ENCODE measurements at regions not wholly inside any gene's neighbourhood (a gene's known extent, or its start where the extent isn't known, plus 50 kb on each side); places are given as distances from the start of the nearest gene placed in this dataset.

DNA sequence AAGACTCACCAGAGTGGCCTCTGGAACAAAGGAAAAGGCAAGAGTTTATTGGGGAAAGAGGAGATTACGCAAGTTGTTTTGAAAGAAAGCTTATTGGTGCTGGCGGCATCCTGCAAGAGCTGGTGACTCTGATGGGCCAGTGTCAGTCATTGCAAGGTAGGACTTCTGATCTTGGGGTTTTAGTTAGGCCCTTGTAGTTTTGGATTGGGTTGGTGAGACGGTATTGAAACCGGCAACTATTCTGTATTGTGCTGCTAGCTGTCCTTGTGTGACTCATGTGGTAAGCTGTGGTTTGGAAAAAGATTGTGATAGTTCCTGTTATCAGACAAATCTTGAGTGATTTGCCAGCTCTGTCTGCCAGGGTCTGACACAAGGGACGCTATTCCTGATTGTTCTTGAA is 159.1 kb upstream of the PIEZO2 start:
- peak in 1 of 2 donors; percentile 4 for DNase-seq

DNA sequence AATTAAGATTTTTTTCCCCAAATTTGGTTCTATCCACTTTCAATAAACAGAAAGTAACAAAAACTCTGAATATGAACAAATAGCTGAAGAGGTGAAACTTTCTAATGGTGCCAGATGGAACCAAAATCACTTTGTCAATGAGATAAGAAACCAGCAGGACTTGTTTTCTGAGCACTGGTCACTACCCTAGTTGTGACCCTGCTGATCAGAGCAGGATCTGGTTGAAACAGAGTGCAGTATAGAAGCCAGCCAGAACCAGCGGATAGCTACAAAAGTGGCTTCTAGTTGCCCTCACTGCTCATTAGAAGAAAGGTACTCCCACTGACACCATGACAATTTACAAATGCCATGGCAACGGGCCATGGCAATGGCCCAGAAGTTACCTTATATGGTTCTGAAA is 158.3 kb upstream of the PIEZO2 start:
- no peak for DNase-seq

DNA sequence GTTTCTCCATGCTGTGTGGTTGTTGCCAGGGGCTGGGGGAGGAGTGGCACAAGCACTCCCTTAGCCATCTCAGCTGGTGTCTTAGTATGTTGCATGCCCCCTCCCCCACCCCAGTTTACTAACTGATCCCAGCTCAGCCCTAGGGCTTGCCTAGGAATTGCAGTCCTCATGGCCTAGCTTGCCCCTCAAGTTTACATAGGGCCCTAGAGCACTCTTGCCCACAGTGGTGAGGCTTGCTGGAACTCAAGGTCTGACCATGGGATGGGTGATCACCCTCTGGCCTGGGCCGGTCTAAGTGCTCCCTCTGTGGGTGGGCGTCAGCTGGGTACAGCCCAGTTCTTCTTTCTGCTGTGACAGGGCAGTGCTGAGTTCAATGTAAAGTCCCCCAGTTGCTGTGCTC is 156.1 kb upstream of the PIEZO2 start:
- DNase-seq, result no peak

DNA sequence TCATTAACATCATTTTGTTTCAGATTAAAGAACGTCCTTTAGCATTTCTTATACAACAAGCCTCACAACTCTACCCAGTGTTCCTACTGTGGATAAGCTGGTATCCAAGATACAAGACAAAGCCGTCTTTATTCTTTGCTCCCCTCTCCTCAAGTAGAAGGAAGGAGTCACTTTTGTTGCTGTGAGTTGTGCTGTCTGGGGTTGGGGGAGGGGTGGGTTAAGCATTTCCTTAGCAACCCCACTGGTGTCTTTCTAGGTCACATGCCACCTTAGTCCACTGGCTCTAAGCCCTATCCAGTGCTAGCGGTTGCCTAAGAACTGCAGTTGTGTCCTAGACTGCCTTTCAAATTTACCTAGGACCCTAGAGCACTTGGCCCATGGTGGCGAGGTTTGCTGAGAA is 155.6 kb upstream of the PIEZO2 start:
- DNase-seq, result no peak

DNA sequence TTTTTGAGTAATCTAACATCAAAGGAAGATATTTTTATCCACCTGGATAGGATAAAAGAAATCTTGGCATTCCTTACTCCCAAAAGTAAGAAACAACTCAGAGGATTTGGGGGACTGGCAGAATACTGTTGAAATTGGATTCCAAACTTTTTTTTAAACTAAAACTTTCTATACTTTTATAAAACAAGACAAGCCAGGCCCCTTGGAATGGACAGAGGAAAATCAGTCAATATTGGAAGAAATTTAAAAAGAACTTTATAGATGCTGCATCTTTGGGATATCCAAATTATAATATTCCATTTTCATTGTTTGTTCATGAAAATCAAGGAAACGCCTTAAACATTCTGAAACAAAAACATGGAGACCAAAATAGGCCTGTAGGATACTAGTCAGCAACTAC is 147.6 kb upstream of the PIEZO2 start:
- DNase-seq, result no peak

DNA sequence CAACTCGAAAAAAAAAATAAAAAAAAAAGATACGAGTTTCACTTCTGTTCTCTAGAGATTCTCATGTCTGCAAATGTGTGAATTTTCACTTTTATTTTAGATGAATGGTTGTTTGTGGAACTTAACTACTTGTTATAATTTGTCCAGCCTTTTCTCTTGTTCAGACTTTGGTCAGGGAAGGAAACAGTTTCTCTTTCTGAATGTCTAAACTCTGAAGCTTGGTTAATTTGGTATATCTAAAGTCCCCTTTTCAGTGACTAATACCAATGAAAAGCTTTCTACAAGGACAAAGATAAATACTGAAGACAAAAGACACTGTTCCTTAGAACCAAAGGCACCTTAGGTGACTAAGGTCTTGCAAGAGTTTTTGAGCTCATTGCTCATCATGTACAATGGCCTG is 144.4 kb upstream of the PIEZO2 start:
- peak in 1 of 2 donors; percentile 8 for DNase-seq

DNA sequence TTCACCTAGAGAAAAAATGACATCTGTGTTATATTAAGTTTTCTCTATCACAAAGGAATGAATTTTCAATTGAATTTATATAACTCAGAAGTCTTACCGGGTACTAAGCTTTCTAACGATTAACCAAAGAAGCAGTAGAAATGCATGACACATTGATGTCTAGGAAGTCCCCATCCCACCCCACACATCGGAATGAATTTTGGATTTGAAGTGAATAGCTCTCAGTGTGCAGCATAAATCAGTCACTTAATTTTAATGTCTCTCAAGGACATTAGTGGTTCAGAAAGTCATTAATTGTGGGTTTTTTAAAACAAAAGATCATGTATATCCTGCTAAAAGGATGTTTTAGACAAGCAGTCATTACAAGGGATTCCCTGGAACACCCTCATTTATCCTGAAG is 141.4 kb upstream of the PIEZO2 start:
- DNase-seq, result no peak

DNA sequence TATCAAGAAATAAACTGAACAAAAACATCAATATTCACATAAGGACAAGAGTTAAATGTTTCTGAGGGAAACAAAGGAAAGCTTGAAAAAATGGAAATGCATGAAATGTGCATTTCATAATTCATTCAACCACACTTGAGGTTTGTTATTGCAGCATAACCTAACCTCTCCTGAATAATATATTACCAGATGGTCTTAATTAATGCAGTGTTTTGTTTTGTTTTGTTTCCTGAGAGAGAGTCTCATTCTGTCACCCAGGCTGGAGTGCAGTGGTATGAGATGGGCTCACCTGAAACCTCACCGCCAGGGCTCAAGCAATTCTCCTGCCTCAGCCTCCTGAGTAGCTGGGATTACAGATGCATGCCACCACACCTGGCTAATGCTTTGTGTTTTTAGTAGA is 139.9 kb upstream of the PIEZO2 start:
- no peak for DNase-seq

DNA sequence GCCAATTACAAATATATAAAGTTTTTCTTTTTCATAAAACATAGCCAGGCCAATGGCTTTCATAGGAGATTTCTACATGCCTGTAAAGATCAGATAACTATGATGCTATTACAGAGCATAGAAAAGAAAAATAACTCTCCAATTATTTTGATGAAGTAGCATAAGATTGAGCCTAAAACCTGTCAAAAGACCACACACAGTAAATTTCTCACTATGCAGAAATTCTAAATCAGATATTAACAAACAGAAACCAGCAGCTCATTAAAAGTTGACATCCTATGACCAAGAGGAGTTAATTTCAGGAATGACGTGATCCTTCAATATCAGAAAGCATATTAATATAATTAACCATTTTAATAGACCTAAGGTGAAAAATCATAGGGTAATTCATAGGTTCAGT is 139.0 kb upstream of the PIEZO2 start:
- no peak for DNase-seq

DNA sequence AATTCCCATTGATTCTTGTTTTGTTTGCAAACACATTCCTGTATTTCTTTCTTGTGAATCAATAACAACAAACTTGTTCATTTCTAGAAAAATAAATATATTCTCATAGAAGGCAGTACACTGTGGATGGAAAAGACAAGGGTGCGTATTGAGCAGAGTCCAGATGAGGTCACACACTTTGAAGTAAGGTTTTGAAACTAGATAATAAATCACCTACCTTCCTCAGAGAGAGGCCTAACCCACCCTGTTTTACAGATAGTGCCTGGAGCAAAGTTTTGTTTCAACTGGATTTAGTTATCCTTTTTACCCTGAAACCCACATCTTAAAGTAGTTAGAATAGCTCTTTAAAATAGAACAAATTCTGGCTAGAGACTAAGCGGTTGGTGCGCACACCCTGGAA is 137.1 kb upstream of the PIEZO2 start:
- DNase-seq, result no peak

DNA sequence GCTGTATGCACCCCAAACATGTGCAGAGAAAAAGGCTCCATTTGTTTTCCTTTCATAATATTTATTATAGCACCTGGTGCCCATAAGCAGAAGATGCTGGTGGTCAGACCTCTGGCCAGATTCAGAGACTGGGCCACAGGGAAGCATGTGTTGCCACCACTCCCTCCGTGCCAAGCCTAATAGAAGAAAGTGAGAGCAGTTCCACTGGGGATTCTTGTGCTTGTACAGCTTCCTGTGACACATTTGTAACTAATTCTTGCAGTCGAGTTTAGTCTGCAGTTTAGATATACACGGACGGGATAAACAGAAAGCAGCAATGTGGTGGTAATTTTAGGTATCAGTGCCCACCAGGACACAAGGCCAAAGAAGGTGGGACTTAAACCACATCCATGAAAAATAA is 135.4 kb upstream of the PIEZO2 start:
- DNase-seq, result no peak

DNA sequence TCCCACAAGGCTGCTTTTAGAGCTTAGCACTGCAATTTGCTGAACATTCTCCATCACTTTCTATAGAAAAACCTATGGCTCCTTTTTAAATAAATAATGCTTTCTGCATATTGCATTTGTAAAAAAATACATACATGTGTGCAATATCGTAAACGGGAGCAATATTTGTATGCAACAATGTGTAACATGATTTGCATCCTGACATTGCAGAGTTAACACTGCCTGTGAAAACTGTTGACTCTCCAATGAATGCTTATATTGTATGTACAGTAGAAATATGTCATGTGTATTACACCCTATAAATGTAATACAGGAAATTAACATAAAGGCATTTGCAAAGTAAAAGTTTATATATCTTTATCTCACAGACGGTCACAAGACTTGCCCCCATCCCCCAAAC is 135.0 kb upstream of the PIEZO2 start:
- no peak for DNase-seq

DNA sequence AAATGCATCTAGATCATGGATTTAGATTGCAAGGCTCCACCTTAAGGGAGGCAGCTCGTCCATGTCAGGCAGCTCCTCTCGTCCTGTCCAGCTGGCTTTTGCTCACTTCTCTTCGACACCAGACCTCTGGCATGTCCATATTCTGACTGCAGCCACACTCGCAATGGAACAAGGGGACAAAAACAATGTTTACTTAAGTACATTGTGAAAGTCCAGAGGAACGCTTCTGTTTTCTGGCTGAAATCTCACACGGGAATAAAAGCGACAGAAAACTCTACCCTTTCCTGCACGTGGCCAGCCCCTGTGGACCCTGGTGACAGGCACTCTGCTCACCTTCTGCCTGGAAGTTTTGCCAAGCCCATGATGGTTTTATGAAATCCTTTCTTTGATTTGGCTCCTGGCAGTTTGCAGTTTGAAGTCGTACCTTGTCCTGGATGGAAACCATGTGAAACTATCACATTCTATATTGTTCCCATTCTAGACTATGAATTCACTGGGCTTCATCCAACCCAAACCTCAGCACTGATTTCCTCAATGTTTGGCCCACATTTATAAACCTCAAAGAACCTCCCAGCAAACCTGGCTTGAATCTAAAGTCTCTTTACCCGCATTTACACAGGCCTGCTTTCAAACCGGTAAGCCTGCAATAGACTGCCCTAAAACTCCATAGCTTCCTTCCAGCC is 134.3 kb upstream of the PIEZO2 start:
- DNase-seq, result no peak

DNA sequence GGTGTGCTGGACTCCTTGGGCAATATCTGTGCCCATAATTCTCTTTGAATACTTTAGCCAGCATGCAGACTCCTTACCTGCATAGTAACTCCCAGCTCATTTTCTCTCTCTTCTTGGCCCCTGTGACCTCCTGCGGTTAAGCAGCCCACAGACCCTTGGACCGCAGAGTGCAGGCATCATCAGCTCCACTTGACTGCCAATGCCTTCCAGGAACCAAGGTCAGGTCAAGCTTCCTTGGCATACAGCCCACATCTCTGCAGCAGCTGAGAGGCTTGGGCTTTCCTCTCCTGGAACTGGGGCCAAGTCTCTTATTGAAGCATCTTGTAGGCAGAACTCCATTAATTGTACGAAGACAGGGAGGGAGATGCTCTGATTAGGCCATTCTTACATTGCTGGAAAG is 130.1 kb upstream of the PIEZO2 start:
- no peak for DNase-seq

DNA sequence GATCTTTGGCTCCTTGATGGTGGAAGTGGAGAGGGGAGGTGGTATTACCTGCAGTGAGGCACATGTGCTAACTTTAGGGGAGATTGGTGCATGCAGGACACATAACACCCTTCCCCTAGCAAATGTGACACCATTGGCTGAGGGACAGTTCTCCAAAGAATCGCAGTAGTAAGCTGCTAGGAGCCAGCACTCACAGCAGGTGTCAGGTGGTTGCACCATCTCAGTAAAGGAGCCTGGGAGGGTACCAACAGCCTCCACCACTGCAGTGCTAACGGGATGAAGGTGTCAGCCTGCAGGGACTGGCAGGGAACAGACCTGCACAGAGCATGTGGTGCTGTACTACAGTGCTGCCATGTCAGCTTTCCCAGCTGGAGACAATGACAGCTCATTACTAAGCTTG is 127.3 kb upstream of the PIEZO2 start:
- DNase-seq, result no peak

DNA sequence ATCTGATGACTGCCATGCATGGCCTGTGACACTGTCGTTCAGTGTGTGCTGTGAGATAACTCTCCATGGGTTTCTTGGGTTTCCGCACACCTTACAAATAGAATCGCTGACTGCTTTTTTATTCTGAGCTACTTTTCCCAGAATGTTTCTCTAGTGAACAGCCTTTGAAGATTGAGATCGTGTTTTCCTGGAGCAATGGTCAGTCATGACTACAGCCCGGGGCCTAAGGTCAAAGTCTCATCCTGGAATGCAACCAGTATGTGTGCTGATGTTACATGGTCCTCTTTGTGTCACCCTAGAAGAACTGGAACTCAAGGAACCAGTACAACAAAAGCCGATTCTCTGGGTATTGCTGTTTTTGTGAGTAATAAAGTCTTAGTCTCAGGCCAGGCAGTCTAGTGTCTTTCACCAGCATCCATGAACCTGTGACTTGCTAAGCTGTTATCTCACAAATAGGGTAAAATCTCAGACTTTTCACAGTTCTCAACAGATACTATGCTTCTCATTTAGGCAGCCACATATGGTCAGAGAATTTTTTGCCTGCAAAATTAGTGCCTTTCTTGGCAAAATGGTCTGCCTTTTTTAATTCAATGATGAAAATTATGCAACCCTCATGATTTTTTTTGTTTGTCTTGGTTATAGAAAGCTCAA is 124.9 kb upstream of the PIEZO2 start:
- no peak for DNase-seq

DNA sequence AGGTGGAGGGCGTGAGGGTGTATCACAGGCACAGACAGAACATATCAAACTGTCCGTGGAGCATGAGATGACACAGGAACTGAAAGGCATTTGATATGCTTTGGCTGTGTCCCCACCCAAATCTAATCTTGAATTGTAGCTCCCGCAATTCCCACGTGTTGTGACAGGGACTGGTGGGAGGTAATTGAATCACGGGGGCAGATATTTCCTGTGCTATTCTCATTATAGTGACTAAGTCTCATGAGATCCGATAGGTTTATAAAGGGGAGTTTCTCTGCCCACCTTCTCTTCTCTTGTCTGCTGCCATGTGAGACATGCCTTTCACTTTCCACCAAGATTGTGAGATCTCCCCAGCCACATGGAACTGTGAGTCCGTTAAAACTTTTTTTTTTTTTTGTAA is 123.1 kb upstream of the PIEZO2 start:
- DNase-seq, result no peak

DNA sequence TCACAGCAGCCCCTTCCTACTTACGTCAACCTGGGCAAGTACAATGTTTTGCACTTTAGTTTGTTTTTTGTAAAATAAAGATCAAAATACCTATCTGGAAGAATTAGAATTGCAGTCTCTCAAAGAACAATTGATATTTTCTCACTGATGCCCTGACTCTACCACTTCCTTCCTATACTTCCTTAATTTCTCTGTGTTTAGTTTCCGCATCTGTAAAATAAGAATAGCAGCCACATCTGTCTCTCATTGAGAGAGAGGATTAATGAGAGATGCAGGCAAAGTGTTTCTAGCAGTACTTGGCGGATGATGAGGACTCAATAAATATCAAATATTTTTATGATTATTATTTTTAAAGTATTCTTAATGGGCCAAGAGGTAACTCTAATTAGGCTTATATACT is 122.6 kb upstream of the PIEZO2 start:
- no peak for DNase-seq

DNA sequence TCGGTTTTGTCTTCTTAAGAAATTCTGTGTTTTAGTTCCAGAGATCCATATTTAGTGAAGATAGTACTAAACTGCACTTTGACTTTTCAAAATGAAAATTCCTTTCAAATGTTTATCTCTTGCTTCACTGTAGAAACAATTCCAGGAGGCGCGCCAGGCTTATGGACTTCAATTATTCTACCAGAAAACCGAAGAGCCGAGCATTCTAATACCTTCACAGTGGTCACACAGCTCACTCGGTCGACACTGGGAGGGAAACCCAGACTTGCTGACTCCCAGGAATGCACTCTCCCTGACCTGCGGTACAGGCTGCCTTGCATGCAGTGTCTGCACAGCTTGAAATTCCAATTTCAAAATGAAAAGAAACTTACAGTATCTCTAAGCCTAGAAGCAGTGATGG is 119.9 kb upstream of the PIEZO2 start:
- no peak for DNase-seq

DNA sequence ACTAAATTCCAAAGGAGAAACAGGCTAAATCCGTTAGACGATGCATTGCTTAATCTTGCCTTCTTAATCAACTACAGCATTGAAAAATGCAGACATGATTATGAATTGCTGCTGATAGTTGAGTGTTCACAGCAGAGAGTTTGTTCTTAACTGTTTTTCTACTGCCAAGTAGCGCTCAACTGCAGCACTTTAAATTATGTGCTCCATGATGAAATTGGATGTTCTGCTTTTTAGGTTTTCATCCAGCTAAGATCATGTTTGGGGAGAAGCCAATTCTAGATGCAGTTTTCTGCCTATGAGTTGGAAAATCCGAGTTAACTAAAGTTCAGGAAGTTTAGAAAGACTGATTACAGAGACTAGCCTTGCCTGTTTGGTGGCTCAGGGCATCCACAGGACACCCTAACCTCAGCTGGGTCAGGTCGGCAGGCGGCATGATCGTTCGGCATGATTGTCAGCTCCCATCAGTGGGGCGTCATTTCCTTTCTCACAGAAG is 119.4 kb upstream of the PIEZO2 start:
- no peak for DNase-seq

DNA sequence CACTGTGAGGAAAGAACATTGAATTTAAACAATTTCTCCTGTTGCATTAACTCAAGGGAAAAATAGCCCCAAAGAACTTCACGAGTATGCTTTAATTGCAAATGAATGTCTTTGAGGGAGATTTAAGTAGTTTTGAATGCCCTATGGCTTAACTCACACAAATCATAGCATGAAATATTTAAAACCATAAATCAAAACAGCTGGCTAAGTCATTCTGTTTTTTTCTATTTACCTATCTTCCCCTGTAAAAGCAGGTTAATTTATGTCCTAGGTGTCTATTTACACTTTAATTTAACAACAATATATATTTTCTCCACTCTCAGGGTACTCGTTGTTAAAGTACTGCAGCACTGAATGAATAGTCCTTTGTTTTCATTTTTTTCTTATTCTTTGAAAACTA is 118.8 kb upstream of the PIEZO2 start:
- no peak for DNase-seq

DNA sequence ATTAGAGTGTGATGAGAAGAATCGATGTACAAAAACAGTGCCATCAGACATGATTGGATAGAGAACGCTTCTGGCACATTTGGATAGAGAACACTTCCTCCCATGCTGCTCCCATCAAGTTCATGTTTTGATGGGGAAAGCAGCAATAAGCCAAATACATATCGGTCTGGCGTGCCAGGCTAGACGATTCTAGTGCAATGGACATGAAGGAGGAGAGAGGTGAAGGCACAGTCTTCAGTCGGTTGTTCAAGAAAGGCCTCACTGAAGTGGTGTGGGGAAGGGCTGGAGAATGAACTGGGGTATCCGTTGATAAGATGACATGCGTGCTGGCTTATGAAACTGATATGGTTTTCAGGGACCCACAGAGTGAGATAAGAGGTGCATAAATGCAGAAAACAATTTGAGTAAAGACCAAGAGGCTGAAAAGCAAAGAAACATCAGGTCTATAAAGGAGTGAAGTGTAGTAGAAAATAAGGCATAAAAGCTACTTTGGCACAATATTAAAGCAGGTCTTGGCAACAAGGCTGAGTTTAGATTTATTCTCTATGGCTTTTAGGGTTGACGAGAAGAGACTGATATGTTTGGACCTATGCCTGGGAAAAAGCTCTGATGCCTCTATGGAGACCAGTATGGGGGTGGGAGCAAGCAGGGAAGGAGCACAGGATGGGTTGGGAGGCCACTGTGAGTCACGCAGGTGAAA is 117.6 kb upstream of the PIEZO2 start:
- DNase-seq, result no peak

DNA sequence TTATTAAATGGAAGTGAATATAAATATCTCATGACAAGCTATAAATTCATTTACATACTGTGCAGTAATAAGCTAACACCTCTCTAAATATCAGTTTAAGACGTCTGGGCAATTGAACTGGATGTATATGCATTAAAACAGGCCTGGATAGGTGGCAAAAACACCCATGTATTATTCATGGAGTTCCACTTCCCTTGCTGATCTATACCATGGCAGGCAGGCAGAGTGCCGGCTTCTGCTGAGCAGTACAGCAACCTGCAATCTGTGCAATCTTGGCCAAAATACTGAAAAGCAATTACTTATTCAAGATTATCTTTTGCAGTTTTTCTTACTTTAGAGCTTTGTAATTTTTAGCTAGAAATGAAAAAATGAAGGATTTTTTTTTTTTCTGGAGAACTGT is 112.1 kb upstream of the PIEZO2 start:
- no peak for DNase-seq

DNA sequence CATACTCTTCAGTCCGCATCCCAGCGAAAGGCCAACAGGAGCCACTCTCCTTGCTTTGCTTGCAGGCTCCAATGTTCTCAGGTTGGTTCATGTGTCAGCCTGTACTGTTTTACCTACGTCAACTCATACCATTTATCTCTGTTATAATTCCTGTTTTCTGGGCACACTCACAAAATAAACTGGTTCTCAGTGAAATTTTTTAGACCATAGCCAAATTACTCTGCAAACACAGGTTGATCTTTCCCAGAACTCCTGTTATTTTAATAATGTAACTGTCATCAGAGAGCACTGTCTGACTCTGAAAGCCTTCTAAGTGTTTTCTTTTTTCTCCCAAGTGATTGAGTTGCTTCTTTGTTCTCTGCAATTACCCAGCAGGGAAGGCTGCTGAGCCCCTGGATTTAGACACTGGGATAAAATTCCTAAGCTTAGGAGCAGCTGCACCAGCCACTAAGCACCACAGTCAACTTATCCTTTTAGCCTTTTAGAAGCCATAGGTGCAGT is 111.6 kb upstream of the PIEZO2 start:
- no peak for DNase-seq

Data from inflammatory macrophage treated with lipopolysaccharide for 1 hour (primary cell).